Osteoblast (primary cell): ENCODE measurements at regions not wholly inside any gene's neighbourhood (a gene's known extent, or its start where the extent isn't known, plus 50 kb on each side); places are given as distances from the start of the nearest gene placed in this dataset.

Experiments used
- DNase-seq: peaks from one replicate; pipeline ENCODE4 v3.0.0; 2011; ENCODE audit warnings: low spot score, mixed read lengths; ENCODE audit not compliant: insufficient read length; ENCODE audit errors: missing footprints
- H2AFZ ChIP-seq: 2 replicates; pipeline ENCODE4 v1.6.0; 2011; ENCODE audit warnings: mild to moderate bottlenecking, low read length
- H3K27ac ChIP-seq: 2 replicates; pipeline ENCODE4 v1.5.1; 2011; ENCODE audit warnings: mild to moderate bottlenecking, low read depth, low read length, moderate library complexity
- H3K27me3 ChIP-seq: 2 replicates; pipeline ENCODE4 v1.6.0; 2012; ENCODE audit warnings: mild to moderate bottlenecking, control low read depth, inconsistent platforms, low read length, moderate library complexity; ENCODE audit not compliant: insufficient read depth
- H3K36me3 ChIP-seq: 2 replicates; pipeline ENCODE4 v1.5.1; 2011; ENCODE audit warnings: mild to moderate bottlenecking, low read length, control low read depth, moderate library complexity; ENCODE audit not compliant: insufficient read depth
- H3K4me1 ChIP-seq: 2 replicates; pipeline ENCODE4 v1.5.1; 2011; ENCODE audit warnings: mild to moderate bottlenecking, low read length, control low read depth, moderate library complexity; ENCODE audit not compliant: insufficient read depth
- H3K4me2 ChIP-seq: 2 replicates; pipeline ENCODE4 v1.6.0; 2011; ENCODE audit warnings: mild to moderate bottlenecking, low read length; ENCODE audit not compliant: insufficient read depth
- H3K4me3 ChIP-seq: fragments of 200-600 bp; sonication (generic); 3 replicates; pipeline ENCODE4 v1.5.1; 2012; ENCODE audit warnings: mild to moderate bottlenecking, low read length, inconsistent platforms; ENCODE audit not compliant: insufficient read depth
- H3K79me2 ChIP-seq: 2 replicates; pipeline ENCODE4 v1.6.0; 2012; ENCODE audit warnings: mild to moderate bottlenecking, low read length, control low read depth, inconsistent platforms; ENCODE audit not compliant: insufficient read depth
- H3K9me3 ChIP-seq: 2 replicates; pipeline ENCODE4 v1.5.1; 2011; ENCODE audit warnings: low read depth, low read length, control low read depth
- H4K20me1 ChIP-seq: 2 replicates; pipeline ENCODE4 v1.6.0; 2012; ENCODE audit warnings: mild to moderate bottlenecking, low read length, control low read depth; ENCODE audit not compliant: insufficient read depth
- CTCF ChIP-seq: IDR thresholded peaks from 2 replicates; pipeline ENCODE4 v1.5.1; 2011; ENCODE audit warnings: mild to moderate bottlenecking, low read depth, low read length, moderate library complexity; ENCODE audit errors: extremely low read depth

DNA sequence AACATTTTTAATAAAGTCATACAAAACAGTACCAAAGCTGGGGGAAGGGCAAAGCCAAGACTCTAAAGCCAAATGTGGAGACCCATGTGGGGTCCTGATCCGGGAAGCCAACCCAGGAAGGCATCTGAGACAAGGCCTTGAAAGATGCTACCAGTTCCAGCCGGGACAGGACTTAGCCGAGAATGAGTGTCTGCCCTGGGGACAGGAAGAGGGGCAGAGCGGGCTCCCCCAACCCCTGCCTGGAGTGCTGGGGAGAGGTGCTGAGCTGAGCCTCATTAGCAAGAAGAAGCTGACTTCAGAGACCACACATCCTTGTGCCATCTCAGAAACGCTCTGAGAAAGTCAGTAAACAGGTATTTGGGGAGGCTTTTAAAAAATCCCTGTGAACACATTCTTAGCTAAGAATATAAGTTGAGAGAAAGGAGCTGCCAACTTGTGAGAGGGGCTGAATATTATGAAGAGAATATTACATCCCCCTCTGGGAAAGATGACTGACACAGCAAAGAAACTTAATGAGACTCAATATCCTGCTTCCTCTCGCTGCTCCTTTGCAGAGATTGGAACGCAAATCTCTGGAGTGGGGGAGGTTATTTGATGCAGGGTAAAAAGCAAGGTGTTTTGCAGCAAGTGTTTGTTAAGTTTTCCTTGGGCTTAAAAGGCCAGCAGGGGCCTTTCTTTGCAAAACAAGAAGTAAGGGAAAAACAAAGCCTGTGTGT lies 103.3 kb upstream of the KCND3 start:
- H3K4me1 ChIP-seq, result no peaks in the 10 kb centered on the region
- no peaks in the 10 kb centered on the region for H3K9me3 ChIP-seq
- no peak for DNase-seq
- H3K27me3 ChIP-seq, result no peaks in the 10 kb centered on the region
- no peaks in the 10 kb centered on the region for H4K20me1 ChIP-seq
- no peak overlapping the region for H3K4me3 ChIP-seq
- no peaks in the 10 kb centered on the region for H3K79me2 ChIP-seq
- no peak overlapping the region for H3K4me2 ChIP-seq
- H3K27ac ChIP-seq, result no peak overlapping the region
- TF ChIP-seq CTCF, result no peak
- H2AFZ ChIP-seq, result no peak overlapping the region
- H3K36me3 ChIP-seq, result no peaks in the 10 kb centered on the region

DNA sequence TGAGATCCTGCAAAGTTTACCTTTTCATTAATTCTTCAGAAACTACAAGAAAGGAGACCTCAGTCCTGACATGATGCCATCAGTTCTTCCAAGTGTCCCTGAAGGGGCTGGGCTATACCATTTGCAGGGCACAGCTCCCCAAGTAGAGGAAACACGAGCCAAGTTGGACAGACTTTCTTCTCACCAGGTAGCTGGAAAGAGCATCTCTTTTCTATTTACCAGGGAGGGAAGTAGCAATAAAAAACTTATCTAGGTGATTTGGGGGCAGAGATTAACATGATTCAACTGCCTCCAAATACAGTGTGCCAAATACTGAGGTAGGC lies 103.9 kb upstream of the KCND3 start:
- TF ChIP-seq CTCF, result no peak
- H3K27me3 ChIP-seq, result no peaks in the 10 kb centered on the region
- H3K36me3 ChIP-seq, result no peaks in the 10 kb centered on the region
- H3K9me3 ChIP-seq, result no peaks in the 10 kb centered on the region
- no peak overlapping the region for H3K27ac ChIP-seq
- H4K20me1 ChIP-seq, result no peaks in the 10 kb centered on the region
- no peak overlapping the region for H3K4me3 ChIP-seq
- H3K4me1 ChIP-seq, result no peaks in the 10 kb centered on the region
- no peak for DNase-seq
- H3K4me2 ChIP-seq, result no peak overlapping the region
- no peak overlapping the region for H2AFZ ChIP-seq
- no peaks in the 10 kb centered on the region for H3K79me2 ChIP-seq

GRCh38 chr1:112099979-112100378 lies 110.5 kb upstream of the KCND3 start:
- H3K4me1 ChIP-seq, result no peaks in the 10 kb centered on the region

GRCh38 chr1:112105557-112105956 lies 116.1 kb upstream of the KCND3 start:
- no peak overlapping the region for H2AFZ ChIP-seq
- H4K20me1 ChIP-seq, result no peaks in the 10 kb centered on the region
- no peak overlapping the region for H3K4me3 ChIP-seq
- no peak for DNase-seq
- no peaks in the 10 kb centered on the region for H3K79me2 ChIP-seq
- TF ChIP-seq CTCF, result no peak
- no peaks in the 10 kb centered on the region for H3K4me1 ChIP-seq
- no peak overlapping the region for H3K27ac ChIP-seq
- H3K4me2 ChIP-seq, result no peak overlapping the region
- no peaks in the 10 kb centered on the region for H3K9me3 ChIP-seq
- no peaks in the 10 kb centered on the region for H3K36me3 ChIP-seq
- H3K27me3 ChIP-seq, result no peaks in the 10 kb centered on the region

More at GRCh38 chr1:112099979-112100378, 110.5 kb upstream of the KCND3 start:
- no peaks in the 10 kb centered on the region for H3K79me2 ChIP-seq
- DNase-seq, result no peak
- H3K4me3 ChIP-seq, result no peak overlapping the region
- H2AFZ ChIP-seq, result no peak overlapping the region
- H4K20me1 ChIP-seq, result no peaks in the 10 kb centered on the region
- TF ChIP-seq CTCF, result no peak
- H3K27ac ChIP-seq, result no peak overlapping the region
- no peak overlapping the region for H3K4me2 ChIP-seq
- H3K36me3 ChIP-seq, result no peaks in the 10 kb centered on the region
- H3K27me3 ChIP-seq, result no peaks in the 10 kb centered on the region
- H3K9me3 ChIP-seq, result no peaks in the 10 kb centered on the region
